ENCODE measurements at regions not wholly inside any gene's neighbourhood (a gene's known extent, or its start where the extent isn't known, plus 50 kb on each side); places are given as distances from the start of the nearest gene placed in this dataset.

GRCh38 chr12:90298289-90298948 is 589.8 kb upstream of the ATP2B1 start:
- TF ChIP-seq CTCF (conservative IDR thresholded peaks at IDR 0.05 in 1 of 2, IDR thresholded peaks at IDR 0.05 in 1 of 2; ENCODE audit: extremely low read depth in 1 of 2, insufficient read depth in 1 of 2, low read depth in 1 of 2, low read length in 2 of 2) (no peak), EZH2 (IDR thresholded peaks at IDR 0.05; ENCODE audit: borderline replicate concordance, low read length) (no peak)
